ENCODE measurements at regions not wholly inside any gene's neighbourhood (a gene's known extent, or its start where the extent isn't known, plus 50 kb on each side); places are given as distances from the start of the nearest gene placed in this dataset.

GRCh38 chr9:109903515-109904138 lies 123.6 kb downstream of the PALM2AKAP2 start:
- TF ChIP-seq ZNF232 (CRISPR knock-in tag; IDR thresholded peaks at IDR 0.05; ENCODE audit: borderline replicate concordance) (no peak), ZNF143 (CRISPR knock-in tag; IDR thresholded peaks at IDR 0.05) (no peak), TAF1 (CRISPR knock-in tag; IDR thresholded peaks at IDR 0.05) (no peak), CTCF (CRISPR knock-in tag; IDR thresholded peaks at IDR 0.05) (peak; percentile 89), ZNF430 (CRISPR knock-in tag; IDR thresholded peaks at IDR 0.05) (no peak), ZNF101 (CRISPR knock-in tag; IDR thresholded peaks at IDR 0.05; ENCODE audit: borderline replicate concordance, low read depth) (no peak)
